ENCODE measurements at regions not wholly inside any gene's neighbourhood (a gene's known extent, or its start where the extent isn't known, plus 50 kb on each side); places are given as distances from the start of the nearest gene placed in this dataset.

DNA sequence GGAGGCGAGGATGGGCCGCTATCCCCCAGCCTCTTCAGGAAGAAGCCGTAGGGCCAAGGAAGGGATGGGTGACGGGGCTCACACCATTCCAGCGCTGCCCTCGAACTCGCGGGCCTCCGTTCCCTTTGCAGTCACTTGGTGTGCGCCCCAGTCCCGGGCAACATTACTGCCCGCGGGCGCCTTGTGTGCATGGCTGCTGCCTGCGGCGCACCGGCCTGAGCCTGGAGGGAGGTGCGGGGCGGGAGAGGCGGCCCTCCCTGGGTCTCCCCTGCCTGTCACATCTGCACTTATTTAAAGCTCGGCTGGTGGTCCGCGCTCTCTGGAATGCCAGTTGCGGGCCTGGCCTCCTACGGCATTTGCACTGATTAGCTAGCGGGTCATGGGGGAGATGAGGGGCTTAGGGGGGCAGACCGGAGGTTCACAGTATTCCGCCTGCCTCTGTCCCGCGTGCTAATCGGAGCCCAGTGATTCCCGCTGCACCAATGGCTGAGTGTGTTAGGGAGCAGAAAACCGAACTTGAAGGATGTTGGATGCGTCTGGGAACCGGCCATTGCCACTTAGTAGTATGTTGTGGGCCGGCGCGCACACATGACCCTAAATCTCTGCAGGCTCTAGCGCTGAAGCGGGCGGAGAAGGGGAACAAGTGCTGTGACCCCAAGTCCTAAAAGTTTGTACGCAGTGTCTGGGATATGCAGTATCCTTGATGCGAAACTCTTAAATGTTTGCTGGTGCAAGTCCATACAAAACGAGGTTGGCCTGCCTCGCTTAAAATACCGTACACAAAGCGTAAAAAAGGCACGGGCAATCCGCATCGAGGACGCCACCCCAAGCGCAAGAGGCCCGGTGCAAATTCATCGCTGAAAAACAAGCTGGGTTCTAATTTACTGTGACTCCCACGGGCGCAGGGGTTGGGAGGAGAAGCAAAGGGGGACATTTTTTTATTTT is 161.2 kb upstream of the SIX2 start:
- Mint-ChIP-seq H3K9me3 (no peaks in the 10 kb centered on the region), H3K4me3 (no peak overlapping the region)

DNA sequence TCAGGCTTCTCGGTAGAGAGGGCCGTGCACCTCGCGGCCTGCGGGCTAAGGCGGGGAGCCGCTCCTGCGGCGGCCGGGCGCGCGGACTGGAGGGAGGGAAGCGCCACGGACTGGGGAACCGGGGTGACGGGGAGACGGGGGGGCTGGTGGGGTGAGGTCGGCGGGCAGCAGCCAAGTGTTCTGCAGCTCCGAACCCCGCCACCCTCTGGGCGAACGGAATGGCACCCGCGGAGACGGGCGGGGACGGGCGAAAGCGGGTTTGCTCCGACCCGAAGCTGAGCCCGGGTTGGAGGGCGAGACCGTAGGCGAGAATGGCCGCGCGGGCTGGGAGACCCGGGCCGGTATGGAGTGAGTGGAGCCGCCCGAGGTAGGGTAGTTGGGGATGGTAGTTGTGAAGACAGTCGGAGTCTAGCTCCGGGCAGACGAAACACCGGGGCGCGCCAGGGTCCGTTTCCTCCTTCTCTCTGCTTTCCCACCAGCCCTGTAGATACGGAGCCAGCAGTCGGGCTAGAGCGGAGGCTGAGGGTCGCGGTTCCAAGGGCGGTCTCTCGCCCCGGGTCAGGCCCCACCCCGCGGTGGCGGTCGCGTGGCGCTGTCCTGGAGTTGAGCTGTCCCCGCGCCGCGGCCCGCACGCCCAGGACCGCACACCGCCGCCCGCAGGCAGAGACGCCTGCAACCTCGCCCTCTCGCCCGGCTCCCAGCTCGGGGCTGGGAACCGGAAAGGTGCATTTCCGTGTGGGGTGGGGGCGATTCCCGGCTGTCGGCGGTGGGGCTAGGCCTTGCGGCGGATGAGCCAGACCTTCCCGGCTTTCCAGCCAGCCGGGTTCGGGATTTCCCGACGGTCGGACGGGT is 160.3 kb upstream of the SIX2 start:
- peak; percentile 14 for ATAC-seq (replicated peaks; ENCODE audit: extremely low read depth, poor library complexity, severe bottlenecking)
- no peaks in the 10 kb centered on the region for H3K9me3 Mint-ChIP-seq
- H3K4me1 Mint-ChIP-seq = no peaks in the 10 kb centered on the region
- H3K27me3 Mint-ChIP-seq = peaks cover 79% of the 10 kb centered on the region
- no peak overlapping the region for H3K4me3 Mint-ChIP-seq
- no peak for DNase-seq (ENCODE audit: low spot score in 2 of 2)
- H3K36me3 Mint-ChIP-seq (ENCODE audit: insufficient read depth) = no peaks in the 10 kb centered on the region
- H3K27ac Mint-ChIP-seq (ENCODE audit: low read depth) = no peak overlapping the region

More for the DNA sequence above, 161.2 kb upstream of the SIX2 start:
- Mint-ChIP-seq H3K27ac (ENCODE audit: low read depth) (no peak overlapping the region), H3K27me3 (peaks cover 79% of the 10 kb centered on the region), H3K4me1 (no peaks in the 10 kb centered on the region), H3K36me3 (ENCODE audit: insufficient read depth) (no peaks in the 10 kb centered on the region)
- no peak for DNase-seq (ENCODE audit: low spot score in 2 of 2)
- no peak for ATAC-seq (replicated peaks; ENCODE audit: extremely low read depth, poor library complexity, severe bottlenecking)

DNA sequence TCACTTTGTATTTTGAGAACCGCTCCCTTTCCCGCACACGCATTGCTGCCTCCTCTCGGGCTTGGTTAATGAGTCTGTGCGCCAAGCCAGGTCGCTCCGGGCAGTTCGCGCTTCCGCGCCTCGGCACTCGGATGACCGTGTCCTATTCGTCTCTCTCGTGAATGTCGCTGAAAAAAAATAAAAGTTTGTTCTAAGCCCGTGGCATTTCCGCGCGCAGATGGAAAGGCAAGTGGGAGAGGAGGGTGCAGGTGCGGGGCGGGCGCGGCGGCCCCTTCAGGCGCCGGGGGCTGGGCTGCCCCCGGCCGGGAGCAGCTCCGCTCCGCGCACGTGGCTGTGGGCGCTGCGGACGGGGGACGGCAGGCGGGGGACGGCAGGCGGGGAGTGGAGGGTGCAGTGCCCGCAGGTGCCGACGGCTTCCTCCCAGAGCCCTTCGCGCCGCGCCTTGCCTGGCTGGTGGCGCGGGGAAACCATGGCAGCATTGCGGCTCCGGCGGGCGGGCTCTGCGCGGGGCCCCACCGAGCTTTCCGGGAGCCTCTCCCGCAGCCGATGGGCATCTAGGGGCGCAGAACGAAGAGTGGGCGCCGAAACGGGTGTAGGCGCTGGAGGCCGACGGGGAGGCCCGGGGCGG is 159.6 kb upstream of the SIX2 start:
- no peaks in the 10 kb centered on the region for H3K36me3 Mint-ChIP-seq (ENCODE audit: insufficient read depth)
- no peaks in the 10 kb centered on the region for H3K9me3 Mint-ChIP-seq
- DNase-seq (ENCODE audit: low spot score in 2 of 2) (no peak), ATAC-seq (replicated peaks; ENCODE audit: extremely low read depth, poor library complexity, severe bottlenecking) (no peak)
- no peak overlapping the region for H3K4me3 Mint-ChIP-seq
- no peaks in the 10 kb centered on the region for H3K4me1 Mint-ChIP-seq
- no peak overlapping the region for H3K27ac Mint-ChIP-seq (ENCODE audit: low read depth)
- H3K27me3 Mint-ChIP-seq = peaks cover 79% of the 10 kb centered on the region

DNA sequence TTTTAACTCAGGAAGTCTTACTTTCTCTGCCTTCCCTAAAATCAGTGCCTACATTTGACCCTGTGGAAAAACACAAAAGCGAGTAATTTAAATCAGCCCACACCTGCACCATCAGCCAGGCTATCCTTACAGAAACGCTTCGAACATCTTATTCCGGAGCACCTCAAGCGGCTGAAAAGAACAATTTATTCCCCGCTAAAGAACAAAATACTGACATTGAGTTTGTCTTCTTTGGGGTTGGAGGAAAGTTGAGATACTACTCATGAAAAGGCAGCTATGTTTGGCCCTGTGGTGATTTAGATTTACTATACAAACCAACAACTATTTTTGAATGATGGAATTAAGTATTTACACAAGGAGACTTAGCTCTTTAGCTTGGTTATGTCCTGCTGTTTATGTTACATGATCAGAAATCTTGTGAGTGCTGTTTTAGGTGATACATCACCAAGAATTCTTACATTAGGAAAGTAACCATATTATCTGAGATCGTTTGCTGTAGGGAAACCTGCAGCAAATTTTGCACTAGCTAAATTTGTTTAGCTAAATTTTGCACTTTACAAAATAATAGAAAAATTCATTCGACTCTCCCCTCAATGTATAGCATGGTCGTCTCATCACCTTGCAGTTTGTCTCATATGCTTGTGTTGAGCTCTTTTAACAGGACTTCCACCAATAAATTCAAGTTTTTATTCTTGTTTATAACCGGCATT is 158.8 kb upstream of the SIX2 start:
- Mint-ChIP-seq H3K27me3 (peaks cover 79% of the 10 kb centered on the region), H3K4me3 (no peak overlapping the region), H3K27ac (ENCODE audit: low read depth) (no peak overlapping the region), H3K4me1 (no peaks in the 10 kb centered on the region), H3K9me3 (no peaks in the 10 kb centered on the region), H3K36me3 (ENCODE audit: insufficient read depth) (no peaks in the 10 kb centered on the region)
- ATAC-seq (replicated peaks; ENCODE audit: extremely low read depth, poor library complexity, severe bottlenecking) = no peak
- no peak for DNase-seq (ENCODE audit: low spot score in 2 of 2)

DNA sequence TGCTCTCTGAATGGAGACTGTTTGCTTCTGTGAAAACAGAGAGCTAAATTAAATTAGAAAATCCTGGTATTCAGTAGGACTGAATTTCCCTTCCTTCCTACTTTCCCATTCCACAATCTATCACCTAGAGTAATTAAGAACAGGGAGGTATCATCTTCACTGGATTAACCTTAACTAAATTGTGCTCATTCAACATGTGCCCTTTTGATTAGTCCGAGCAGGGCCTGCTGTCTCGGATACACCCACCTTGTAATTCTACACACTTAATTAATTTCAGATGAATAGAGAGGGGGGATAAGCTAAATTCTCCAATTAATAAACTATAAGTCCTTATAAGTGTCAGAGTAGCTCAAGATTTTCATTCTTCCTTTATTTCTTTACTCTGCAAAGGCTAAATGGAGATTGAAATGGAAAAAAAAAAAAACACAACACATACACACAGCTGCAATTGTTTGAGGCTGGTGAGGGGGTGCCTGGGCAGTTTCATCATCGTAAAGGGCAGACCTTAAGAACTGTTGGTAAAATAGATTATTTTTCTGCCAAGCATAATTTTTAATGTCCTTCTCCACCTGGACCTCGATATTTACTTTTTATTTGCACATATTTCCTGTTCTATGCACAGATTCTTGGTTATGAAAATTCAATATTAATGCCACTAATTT is 157.1 kb upstream of the SIX2 start:
- Mint-ChIP-seq H3K36me3 (ENCODE audit: insufficient read depth) (no peaks in the 10 kb centered on the region), H3K27me3 (peaks cover 84% of the 10 kb centered on the region), H3K4me1 (no peaks in the 10 kb centered on the region), H3K27ac (ENCODE audit: low read depth) (no peak overlapping the region), H3K9me3 (no peaks in the 10 kb centered on the region), H3K4me3 (no peak overlapping the region)
- DNase-seq (ENCODE audit: low spot score in 2 of 2) (no peak), ATAC-seq (replicated peaks; ENCODE audit: extremely low read depth, poor library complexity, severe bottlenecking) (no peak)

DNA sequence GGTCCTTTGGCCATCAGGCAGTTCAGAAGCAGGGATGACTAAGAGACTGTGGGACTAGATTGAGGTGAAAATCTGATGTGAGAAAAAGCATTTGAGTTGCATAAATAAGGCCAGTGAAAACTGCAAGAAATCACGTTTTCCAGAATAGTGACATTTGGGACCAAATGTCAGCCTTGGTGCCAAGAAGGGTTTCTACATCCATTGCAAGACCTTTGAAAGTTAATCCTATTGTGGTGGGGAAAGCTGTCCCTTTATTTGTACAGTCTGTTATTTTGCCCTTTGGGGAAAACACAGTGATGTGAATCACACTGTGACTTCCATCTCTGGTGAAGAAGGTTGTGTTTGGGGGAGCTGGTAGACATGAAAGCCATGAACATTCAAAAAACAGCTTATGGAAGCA is 153.5 kb upstream of the SIX2 start:
- Mint-ChIP-seq H3K4me1 (no peaks in the 10 kb centered on the region), H3K9me3 (no peaks in the 10 kb centered on the region), H3K4me3 (no peak overlapping the region), H3K27ac (ENCODE audit: low read depth) (no peak overlapping the region), H3K27me3 (peaks cover 82% of the 10 kb centered on the region), H3K36me3 (ENCODE audit: insufficient read depth) (no peaks in the 10 kb centered on the region)
- DNase-seq (ENCODE audit: low spot score in 2 of 2) (no peak), ATAC-seq (replicated peaks; ENCODE audit: extremely low read depth, poor library complexity, severe bottlenecking) (no peak)

DNA sequence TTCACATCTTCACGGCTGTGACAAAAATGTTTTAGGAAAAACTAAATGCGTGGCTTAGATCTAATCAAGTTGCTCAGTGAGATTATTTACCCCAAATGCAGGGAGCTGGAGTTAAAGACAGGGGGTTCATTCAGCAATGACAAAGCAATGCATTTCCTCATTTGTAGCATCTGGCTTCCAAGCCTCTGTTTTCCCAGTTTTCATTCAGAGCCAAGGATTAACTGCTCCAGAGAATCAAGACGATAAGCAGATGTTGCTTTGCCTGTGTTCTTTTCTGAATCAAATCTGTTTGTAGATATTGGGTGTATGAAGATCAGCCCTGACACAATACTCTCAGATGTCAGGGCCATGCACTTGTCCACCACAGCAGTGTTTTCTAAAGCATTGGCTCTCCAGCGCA is 147.4 kb upstream of the SIX2 start:
- DNase-seq (ENCODE audit: low spot score in 2 of 2) (no peak), ATAC-seq (replicated peaks; ENCODE audit: extremely low read depth, poor library complexity, severe bottlenecking) (no peak)
- H3K9me3 Mint-ChIP-seq = no peaks in the 10 kb centered on the region
- H3K4me3 Mint-ChIP-seq = no peak overlapping the region
- H3K27ac Mint-ChIP-seq (ENCODE audit: low read depth) = no peak overlapping the region
- H3K27me3 Mint-ChIP-seq = peaks cover 59% of the 10 kb centered on the region
- H3K36me3 Mint-ChIP-seq (ENCODE audit: insufficient read depth) = no peaks in the 10 kb centered on the region
- no peaks in the 10 kb centered on the region for H3K4me1 Mint-ChIP-seq

DNA sequence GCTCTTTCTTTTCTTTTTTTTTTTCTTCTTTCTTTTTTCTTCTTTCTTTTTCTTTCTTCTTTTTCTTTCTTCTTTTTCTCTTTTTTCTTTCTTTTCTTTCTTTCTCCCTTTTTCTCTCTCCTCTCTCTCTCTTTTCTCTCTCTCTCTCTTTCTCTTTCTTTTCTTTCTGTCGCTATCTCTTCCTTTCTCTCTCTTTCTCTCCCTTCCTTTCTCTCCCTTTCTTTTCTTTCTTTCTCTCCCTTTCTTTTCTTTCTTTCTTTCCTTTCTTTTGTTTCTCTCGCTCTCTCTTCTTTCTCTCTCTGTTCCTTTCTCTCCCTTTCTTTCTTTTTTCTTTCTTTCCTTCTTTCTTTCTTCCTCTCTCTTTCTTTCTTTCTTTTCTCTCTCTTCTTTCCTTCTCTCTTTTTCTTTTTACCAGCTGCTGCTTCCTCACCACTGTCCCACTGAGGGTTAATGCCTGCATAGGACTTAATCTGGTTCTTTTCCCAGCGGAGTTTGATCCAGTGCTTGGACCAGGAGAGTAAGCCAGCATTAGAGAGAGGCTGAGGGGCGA is 145.4 kb upstream of the SIX2 start:
- Mint-ChIP-seq H3K27ac (ENCODE audit: low read depth) (no peak overlapping the region), H3K27me3 (peaks cover 40% of the 10 kb centered on the region), H3K4me1 (no peaks in the 10 kb centered on the region), H3K4me3 (no peak overlapping the region), H3K36me3 (ENCODE audit: insufficient read depth) (no peaks in the 10 kb centered on the region), H3K9me3 (no peaks in the 10 kb centered on the region)
- ATAC-seq (replicated peaks; ENCODE audit: extremely low read depth, poor library complexity, severe bottlenecking) (no peak), DNase-seq (ENCODE audit: low spot score in 2 of 2) (no peak)

DNA sequence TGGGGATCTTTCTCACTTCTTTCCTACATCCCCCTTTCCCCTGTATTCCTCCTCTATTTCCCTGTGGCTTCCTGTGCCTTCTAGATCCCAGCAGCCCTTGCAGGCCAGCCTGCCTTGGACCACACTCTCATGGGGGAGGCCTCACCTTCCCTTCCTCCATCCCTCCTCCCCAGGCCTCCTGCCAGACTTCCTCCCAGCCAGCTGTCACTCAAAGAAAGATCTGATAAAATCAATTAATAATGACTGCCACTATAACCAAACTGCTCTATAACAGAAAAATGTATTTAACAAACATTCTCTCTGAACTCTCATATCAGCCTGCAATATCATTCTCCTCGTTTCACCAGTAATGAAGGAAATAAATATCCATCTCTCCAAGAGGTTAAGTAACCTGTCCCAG is 144.9 kb upstream of the SIX2 start:
- Mint-ChIP-seq H3K36me3 (ENCODE audit: insufficient read depth) (no peaks in the 10 kb centered on the region), H3K27me3 (peaks cover 35% of the 10 kb centered on the region), H3K4me1 (no peaks in the 10 kb centered on the region), H3K27ac (ENCODE audit: low read depth) (no peak overlapping the region), H3K4me3 (no peak overlapping the region), H3K9me3 (no peaks in the 10 kb centered on the region)
- ATAC-seq (replicated peaks; ENCODE audit: extremely low read depth, poor library complexity, severe bottlenecking) (no peak), DNase-seq (ENCODE audit: low spot score in 2 of 2) (no peak)

DNA sequence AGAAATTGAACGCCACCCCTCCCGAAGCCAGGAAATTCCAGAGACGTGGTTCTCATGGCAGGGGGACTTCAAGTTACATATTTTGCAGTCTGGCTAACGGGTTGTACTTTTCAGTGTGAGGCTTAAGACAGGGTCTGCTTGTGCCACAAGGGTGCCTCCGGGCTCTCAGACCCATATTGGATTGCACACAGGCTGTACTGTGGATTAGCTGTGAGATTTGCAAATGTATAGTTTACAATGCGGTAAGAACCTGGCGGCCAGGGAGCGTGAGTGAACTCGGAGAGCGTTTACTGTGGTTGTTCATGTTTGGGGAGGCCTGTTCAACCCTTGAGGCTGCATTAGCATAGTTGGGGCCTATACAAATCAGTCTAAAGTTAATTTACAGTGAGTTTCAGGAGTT is 143.9 kb upstream of the SIX2 start:
- Mint-ChIP-seq H3K4me1 (no peaks in the 10 kb centered on the region), H3K9me3 (no peaks in the 10 kb centered on the region), H3K27me3 (peaks cover 45% of the 10 kb centered on the region), H3K27ac (ENCODE audit: low read depth) (no peak overlapping the region), H3K4me3 (no peak overlapping the region), H3K36me3 (ENCODE audit: insufficient read depth) (no peaks in the 10 kb centered on the region)
- no peak for DNase-seq (ENCODE audit: low spot score in 2 of 2)
- ATAC-seq (replicated peaks; ENCODE audit: extremely low read depth, poor library complexity, severe bottlenecking) = no peak

DNA sequence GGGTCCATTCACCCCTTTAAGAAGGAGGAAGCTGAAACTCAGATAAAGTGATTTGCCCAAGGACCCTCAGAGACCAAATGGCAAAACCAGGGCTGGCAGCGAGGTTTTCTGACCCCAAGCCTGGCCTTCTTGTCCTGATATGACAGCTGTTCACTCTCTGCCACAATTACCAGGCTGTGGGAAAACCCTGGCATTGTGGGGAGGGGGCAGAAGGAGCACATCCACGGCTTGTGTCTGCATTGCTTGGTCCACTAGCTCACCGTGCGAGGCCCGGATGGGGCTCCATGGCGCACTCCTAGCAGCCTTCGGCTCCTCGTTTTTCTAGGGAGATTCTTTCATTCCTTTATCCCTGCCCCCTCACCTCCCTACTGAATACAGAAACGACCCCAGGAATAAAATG is 143.4 kb upstream of the SIX2 start:
- Mint-ChIP-seq H3K4me1 (no peaks in the 10 kb centered on the region), H3K27me3 (peaks cover 49% of the 10 kb centered on the region), H3K4me3 (no peak overlapping the region), H3K36me3 (ENCODE audit: insufficient read depth) (no peaks in the 10 kb centered on the region), H3K27ac (ENCODE audit: low read depth) (no peak overlapping the region), H3K9me3 (no peaks in the 10 kb centered on the region)
- DNase-seq (ENCODE audit: low spot score in 2 of 2) = no peak
- no peak for ATAC-seq (replicated peaks; ENCODE audit: extremely low read depth, poor library complexity, severe bottlenecking)

Measured in central memory CD8-positive, alpha-beta T cell (primary cell).